OCI-LY1 (cell line): ENCODE measurements at regions not wholly inside any gene's neighbourhood (a gene's known extent, or its start where the extent isn't known, plus 50 kb on each side); places are given as distances from the start of the nearest gene placed in this dataset.

Experiments used
- H2AFZ ChIP-seq: fragments of 200-600 bp; sonication (generic), shearing (Covaris generic); 2 replicates; pipeline ENCODE4 v1.6.0; 2014; ENCODE audit warnings: antibody characterized with exemption, mild to moderate bottlenecking, low read length
- H3F3A ChIP-seq: fragments of 200-600 bp; sonication (generic), shearing (Covaris generic); 2 replicates; pipeline ENCODE4 v1.6.0; 2014; ENCODE audit warnings: mild to moderate bottlenecking, antibody characterized with exemption, low read length, moderate library complexity; ENCODE audit not compliant: insufficient read depth
- H3K27ac ChIP-seq: fragments of 200-600 bp; sonication (generic); 2 replicates; pipeline ENCODE4 v1.5.1; 2014; ENCODE audit warnings: low read length, mixed run types, mild to moderate bottlenecking, low read depth; ENCODE audit not compliant: poor library complexity, severe bottlenecking
- H3K27me3 ChIP-seq: fragments of 200-600 bp; sonication (generic); 2 replicates; pipeline ENCODE4 v1.6.0; 2014; ENCODE audit warnings: antibody characterized with exemption, mild to moderate bottlenecking, low read length, moderate library complexity; ENCODE audit not compliant: insufficient read depth
- H3K36me3 ChIP-seq: fragments of 200-600 bp; sonication (generic); 2 replicates; pipeline ENCODE4 v1.6.1; 2014; ENCODE audit warnings: mild to moderate bottlenecking, antibody characterized with exemption, low read length, moderate library complexity, mixed read lengths; ENCODE audit not compliant: insufficient read depth
- H3K4me1 ChIP-seq: fragments of 200-600 bp; sonication (generic); 2 replicates; pipeline ENCODE4 v1.5.1; 2014; ENCODE audit warnings: mild to moderate bottlenecking, low read length, moderate library complexity; ENCODE audit not compliant: insufficient read depth, severe bottlenecking
- H3K4me2 ChIP-seq: fragments of 200-600 bp; sonication (generic), shearing (Covaris generic); 2 replicates; pipeline ENCODE4 v1.6.1; 2014; ENCODE audit warnings: low read length
- H3K4me3 ChIP-seq: fragments of 200-600 bp; sonication (generic); 2 replicates; pipeline ENCODE4 v1.5.1; 2014; ENCODE audit warnings: low read length, low read depth, mild to moderate bottlenecking, mixed read lengths; ENCODE audit not compliant: poor library complexity, severe bottlenecking
- H3K79me2 ChIP-seq: fragments of 200-600 bp; shearing (Covaris generic); 2 replicates; pipeline ENCODE4 v1.6.1; 2016; ENCODE audit warnings: mixed run types, low read length, mixed read lengths; ENCODE audit not compliant: insufficient read depth
- H3K9ac ChIP-seq: fragments of 200-600 bp; sonication (generic), shearing (Covaris generic); 2 replicates; pipeline ENCODE4 v1.6.1; 2014; ENCODE audit warnings: mild to moderate bottlenecking, low read length, mixed read lengths
- H3K9me2 ChIP-seq: fragments of 200-600 bp; sonication (generic), shearing (Covaris generic); 2 replicates; pipeline ENCODE4 v1.6.1; 2014; ENCODE audit warnings: low read depth, mild to moderate bottlenecking, low read length, mixed read lengths
- H3K9me3 ChIP-seq: fragments of 200-600 bp; shearing (Covaris generic); 2 replicates; pipeline ENCODE4 v1.6.1; 2014; ENCODE audit warnings: low read length, mixed read lengths
- H4K20me1 ChIP-seq: fragments of 200-600 bp; sonication (generic), shearing (Covaris generic); 2 replicates; pipeline ENCODE4 v1.6.0; 2016; ENCODE audit warnings: mild to moderate bottlenecking, low read length; ENCODE audit not compliant: insufficient read depth
- EZH2 ChIP-seq: fragments of 200-600 bp; sonication (generic), shearing (Covaris generic); IDR thresholded peaks from 2 replicates; pipeline ENCODE4 v1.8.0; 2017; ENCODE audit warnings: borderline replicate concordance, mixed run types, mild to moderate bottlenecking, antibody characterized with exemption, low read length, moderate library complexity, mixed read lengths
- TF ChIP-seq, protein P1 (sequence below): fragments of 200-600 bp; sonication (generic), shearing (Covaris generic); IDR thresholded peaks from 2 replicates; pipeline ENCODE4 v1.5.1; 2017; ENCODE audit warnings: mild to moderate bottlenecking, antibody characterized with exemption, low read length, moderate library complexity, mixed read lengths

DNA sequence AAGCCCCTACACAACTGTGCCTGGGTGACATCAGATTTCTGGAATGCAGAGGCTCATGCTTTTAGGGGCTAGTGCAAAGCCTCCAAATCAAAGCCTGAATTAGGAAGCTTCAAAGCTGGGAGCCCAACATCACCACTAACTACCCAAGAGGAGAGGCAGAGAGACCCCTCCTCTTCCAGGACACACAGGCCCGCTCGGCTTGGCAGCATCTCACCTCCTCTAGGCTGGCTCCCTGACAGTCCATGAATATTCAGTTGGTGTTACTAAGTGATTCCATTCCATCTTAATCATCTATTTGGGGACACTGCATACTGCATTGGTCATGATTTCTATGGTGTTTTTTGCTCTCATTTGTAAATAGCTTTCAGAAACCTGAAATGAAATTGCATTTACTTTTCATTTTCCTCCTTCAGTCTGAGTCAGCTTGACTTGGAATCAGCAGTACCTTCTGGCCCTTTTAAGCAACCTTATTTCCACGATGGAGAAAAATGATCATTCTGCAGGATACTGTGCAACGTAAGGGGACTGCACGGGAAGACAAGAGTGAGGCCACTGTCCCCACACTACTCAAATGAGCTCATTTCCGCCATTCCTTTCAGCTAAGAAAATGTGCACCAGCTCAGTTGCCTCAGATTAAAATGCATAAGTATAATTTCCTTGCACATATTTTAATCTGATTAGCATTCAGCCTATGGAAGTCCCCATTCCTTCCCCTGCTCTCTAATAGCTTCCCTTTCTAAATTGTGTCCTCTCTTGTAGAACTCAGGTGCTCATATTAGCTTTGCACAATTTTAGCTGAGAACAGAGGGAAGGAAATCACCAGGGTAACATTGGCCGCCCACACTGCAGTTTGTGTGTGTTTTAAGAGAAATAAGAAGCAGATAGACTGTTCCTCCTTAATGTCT lies 219.9 kb downstream of the RFC3 start:
- Histone ChIP-seq H3K4me1 (peaks cover 36% of the 10 kb centered on the region), H3K9ac (peak overlapping the region; percentile 46)

DNA sequence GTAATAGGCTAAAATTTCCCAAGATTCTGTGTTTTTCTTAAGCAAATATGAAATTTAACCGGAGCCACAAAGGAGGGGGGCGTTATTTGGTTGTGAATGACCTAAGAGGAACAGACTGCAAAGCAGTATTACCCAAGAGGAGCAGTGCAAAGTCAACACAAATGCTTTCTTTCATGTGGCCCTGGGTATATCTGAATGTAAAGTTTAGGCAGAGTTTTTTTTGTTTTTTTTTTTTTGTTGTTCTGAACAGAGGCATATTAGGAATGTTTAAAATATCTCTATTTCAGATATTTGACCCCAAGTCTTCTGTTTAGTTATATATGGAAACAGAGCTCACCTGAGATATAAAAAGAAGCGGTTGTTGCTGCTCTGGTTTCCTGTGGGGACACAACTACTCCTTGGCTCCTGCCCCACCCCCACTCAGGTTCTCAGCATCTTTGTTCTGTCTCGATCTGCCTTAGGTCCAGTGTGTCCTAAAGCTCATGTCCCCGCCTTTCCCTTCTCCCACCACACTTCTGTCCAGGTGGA lies 220.7 kb downstream of the RFC3 start:
- peak overlapping the region; percentile 46; the same call in 1 of the 2 replicates for H3K9ac ChIP-seq
- no peaks in the 10 kb centered on the region for H3K27me3 ChIP-seq
- H4K20me1 ChIP-seq: no peaks in the 10 kb centered on the region
- H3F3A ChIP-seq: no peaks in the 10 kb centered on the region
- peaks cover 36% of the 10 kb centered on the region for H3K4me1 ChIP-seq
- no peak for TF ChIP-seq EZH2
- TF ChIP-seq, protein P1, sequence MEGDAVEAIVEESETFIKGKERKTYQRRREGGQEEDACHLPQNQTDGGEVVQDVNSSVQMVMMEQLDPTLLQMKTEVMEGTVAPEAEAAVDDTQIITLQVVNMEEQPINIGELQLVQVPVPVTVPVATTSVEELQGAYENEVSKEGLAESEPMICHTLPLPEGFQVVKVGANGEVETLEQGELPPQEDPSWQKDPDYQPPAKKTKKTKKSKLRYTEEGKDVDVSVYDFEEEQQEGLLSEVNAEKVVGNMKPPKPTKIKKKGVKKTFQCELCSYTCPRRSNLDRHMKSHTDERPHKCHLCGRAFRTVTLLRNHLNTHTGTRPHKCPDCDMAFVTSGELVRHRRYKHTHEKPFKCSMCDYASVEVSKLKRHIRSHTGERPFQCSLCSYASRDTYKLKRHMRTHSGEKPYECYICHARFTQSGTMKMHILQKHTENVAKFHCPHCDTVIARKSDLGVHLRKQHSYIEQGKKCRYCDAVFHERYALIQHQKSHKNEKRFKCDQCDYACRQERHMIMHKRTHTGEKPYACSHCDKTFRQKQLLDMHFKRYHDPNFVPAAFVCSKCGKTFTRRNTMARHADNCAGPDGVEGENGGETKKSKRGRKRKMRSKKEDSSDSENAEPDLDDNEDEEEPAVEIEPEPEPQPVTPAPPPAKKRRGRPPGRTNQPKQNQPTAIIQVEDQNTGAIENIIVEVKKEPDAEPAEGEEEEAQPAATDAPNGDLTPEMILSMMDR: no peak
- no peaks in the 10 kb centered on the region; the same call in 1 of the 2 replicates for H3K36me3 ChIP-seq
- no peaks in the 10 kb centered on the region for H3K79me2 ChIP-seq
- H3K4me3 ChIP-seq: peak overlapping the region; percentile 24
- H3K4me2 ChIP-seq: peak overlapping the region; percentile 53
- no peaks in the 10 kb centered on the region for H3K9me3 ChIP-seq
- peak overlapping the region; percentile 74 for H3K27ac ChIP-seq
- peak overlapping the region; percentile 41; the same call in 1 of the 2 replicates for H2AFZ ChIP-seq
- no peaks in the 10 kb centered on the region for H3K9me2 ChIP-seq

More for the DNA sequence above, 219.9 kb downstream of the RFC3 start:
- Histone ChIP-seq H3K36me3 (no peaks in the 10 kb centered on the region; the same call in 1 of the 2 replicates), H3F3A (no peaks in the 10 kb centered on the region), H2AFZ (peak overlapping the region; percentile 41; the same call in 1 of the 2 replicates), H3K9me2 (no peaks in the 10 kb centered on the region), H3K4me3 (peak overlapping the region; percentile 24), H3K27ac (peak overlapping the region; percentile 74), H3K9me3 (no peaks in the 10 kb centered on the region), H3K79me2 (no peaks in the 10 kb centered on the region), H3K4me2 (peak overlapping the region; percentile 53), H3K27me3 (no peaks in the 10 kb centered on the region), H4K20me1 (no peaks in the 10 kb centered on the region)
- TF ChIP-seq, protein P1: no peak
- no peak for TF ChIP-seq EZH2

DNA sequence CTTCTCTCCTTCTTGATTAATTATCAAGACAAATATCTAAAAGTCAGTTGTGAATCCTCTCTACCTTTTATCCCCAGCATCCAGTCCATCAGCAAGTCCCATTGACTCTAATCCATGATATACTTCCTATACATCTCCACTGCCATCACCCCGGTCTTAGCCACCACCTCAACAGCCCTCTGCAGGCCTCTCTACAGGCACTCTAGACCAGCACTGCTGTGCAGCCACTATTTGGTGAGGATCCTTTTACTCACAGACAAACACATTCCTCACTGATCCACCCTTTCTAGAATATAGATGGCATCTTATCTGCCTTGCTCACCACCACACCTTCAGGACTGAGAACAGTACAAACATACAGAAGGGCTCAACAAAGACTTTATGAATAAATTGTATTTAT lies 221.7 kb downstream of the RFC3 start:
- Histone ChIP-seq H3K9ac (no peak overlapping the region), H3K9me2 (no peaks in the 10 kb centered on the region), H3F3A (no peaks in the 10 kb centered on the region), H3K4me3 (no peak overlapping the region), H3K4me1 (peaks cover 36% of the 10 kb centered on the region), H3K4me2 (no peak overlapping the region), H3K36me3 (no peaks in the 10 kb centered on the region; the same call in 1 of the 2 replicates), H3K9me3 (no peaks in the 10 kb centered on the region), H3K27me3 (no peaks in the 10 kb centered on the region), H3K27ac (peak overlapping the region; percentile 74), H3K79me2 (no peaks in the 10 kb centered on the region), H2AFZ (no peak overlapping the region), H4K20me1 (no peaks in the 10 kb centered on the region)
- TF ChIP-seq EZH2: no peak
- TF ChIP-seq, protein P1: no peak
